ENCODE measurements at regions not wholly inside any gene's neighbourhood (a gene's known extent, or its start where the extent isn't known, plus 50 kb on each side); places are given as distances from the start of the nearest gene placed in this dataset.

DNA sequence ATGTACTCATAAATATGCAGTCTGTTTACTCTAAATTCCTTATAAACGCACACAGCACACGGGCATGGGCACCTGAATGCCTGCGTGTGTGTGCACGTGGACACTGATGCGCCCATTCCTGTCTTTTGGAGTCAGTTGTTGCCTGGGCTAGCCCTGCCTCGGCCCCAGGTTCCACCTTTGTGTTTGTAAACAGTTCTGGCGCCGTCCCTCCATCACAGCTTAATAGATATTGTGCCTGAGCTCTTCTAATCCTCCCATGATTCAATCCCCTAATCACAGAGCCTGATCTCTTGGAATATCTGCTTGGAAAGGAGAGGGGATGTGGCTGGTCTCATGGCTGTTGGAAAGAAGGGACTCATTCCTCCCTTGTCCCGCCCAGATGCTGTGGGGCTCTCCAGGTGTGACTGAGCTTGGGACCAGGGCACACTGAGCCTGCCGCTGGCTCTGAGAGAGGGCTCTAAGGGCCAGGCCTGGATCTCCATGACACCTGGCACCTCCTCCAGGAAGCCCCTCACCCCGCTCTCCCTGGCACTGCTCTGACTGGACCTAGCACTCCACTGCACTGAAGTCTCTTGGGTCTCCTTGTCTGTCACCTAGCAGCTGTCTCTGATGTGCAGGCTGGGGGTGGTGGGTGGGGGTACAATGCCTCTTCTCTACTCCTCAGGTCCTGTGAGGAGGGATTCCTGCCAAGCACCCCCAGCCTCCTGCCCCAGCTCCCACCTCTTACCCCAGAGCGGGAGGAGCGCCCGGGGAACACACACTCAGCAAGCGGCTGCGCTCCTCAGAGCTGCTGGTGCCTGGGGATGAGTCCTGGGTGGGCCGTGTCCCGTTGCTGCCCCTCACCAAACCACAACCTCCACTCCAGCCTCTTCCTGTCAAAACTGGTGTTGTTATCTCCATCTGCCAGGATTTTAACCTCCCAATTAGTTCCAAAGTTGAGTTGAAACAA lies 181.3 kb downstream of the INHBB start:
- DNase-seq (ENCODE audit: extremely low read depth, low read depth, low spot score), result no peak

- no peak for DNase-seq (ENCODE audit: extremely low read depth, low read depth, low spot score)
Observed at GRCh38 chr2:120528051-120528692, 182.2 kb downstream of the INHBB start.

GRCh38 chr2:120528693-120529076 lies 182.7 kb downstream of the INHBB start:
- DNase-seq (ENCODE audit: extremely low read depth, low read depth, low spot score), result no peak

DNA sequence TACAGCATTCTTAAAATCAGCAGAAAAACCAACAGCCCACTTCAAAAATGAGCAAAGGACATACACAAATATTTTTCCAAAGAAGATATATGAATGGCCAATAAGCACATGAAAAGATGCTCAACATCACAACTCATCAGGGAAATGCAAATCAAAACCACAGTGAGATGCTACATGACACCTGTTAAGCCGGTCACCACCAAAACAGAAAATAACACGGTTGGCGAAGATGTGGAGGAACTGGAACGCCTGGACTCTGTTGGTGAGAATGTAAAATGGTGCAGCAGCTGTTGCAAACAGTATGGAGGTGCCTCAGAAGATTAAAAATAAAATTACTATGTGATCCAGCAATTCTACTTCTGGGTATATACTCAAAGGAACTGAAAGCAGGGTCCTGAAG lies 184.8 kb downstream of the INHBB start:
- DNase-seq (ENCODE audit: extremely low read depth, low read depth, low spot score), result no peak

- no peak for DNase-seq (ENCODE audit: extremely low read depth, low read depth, low spot score)
Observed at GRCh38 chr2:120531365-120531764, 185.4 kb downstream of the INHBB start.

- DNase-seq (ENCODE audit: extremely low read depth, low read depth, low spot score), result no peak
Observed at GRCh38 chr2:120531863-120532600, 186.1 kb downstream of the INHBB start.

GRCh38 chr2:120533625-120534024 lies 187.7 kb downstream of the INHBB start:
- no peak for DNase-seq (ENCODE audit: extremely low read depth, low read depth, low spot score)

- DNase-seq (ENCODE audit: extremely low read depth, low read depth, low spot score), result no peak
Observed at GRCh38 chr2:120534457-120534856, 188.5 kb downstream of the INHBB start.

- no peak for DNase-seq (ENCODE audit: extremely low read depth, low read depth, low spot score)
Observed at GRCh38 chr2:120535081-120535480, 189.1 kb downstream of the INHBB start.

DNA sequence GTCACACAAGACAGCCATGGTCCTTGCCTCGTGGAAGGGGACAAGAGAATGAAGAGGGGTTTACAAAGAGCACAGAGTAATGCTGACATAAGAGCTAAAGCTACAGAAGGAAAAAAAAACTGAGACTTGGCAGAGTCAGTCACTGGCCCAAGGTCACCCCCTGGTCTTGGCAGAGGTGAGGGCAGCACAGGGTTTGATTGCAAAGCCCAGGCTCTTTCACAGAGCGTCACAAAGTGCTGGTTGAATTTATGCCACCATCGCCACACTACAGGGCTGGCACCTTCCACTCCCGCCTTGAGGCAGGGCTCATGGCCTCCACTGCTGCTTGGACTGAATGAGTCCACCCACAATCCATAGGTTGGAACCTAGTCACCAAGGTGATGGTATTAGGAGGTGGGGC lies 190.2 kb downstream of the INHBB start:
- DNase-seq (ENCODE audit: extremely low read depth, low read depth, low spot score), result no peak

GRCh38 chr2:120538691-120539423 lies 192.9 kb downstream of the INHBB start:
- no peak for DNase-seq (ENCODE audit: extremely low read depth, low read depth, low spot score)

GRCh38 chr2:120539424-120539936 lies 193.5 kb downstream of the INHBB start:
- no peak for DNase-seq (ENCODE audit: extremely low read depth, low read depth, low spot score)

GRCh38 chr2:120539937-120540718 lies 194.2 kb downstream of the INHBB start:
- no peak for DNase-seq (ENCODE audit: extremely low read depth, low read depth, low spot score)

- DNase-seq (ENCODE audit: extremely low read depth, low read depth, low spot score), result no peak
Observed at GRCh38 chr2:120540719-120541552, 194.7 kb upstream of the GLI2 start.

DNA sequence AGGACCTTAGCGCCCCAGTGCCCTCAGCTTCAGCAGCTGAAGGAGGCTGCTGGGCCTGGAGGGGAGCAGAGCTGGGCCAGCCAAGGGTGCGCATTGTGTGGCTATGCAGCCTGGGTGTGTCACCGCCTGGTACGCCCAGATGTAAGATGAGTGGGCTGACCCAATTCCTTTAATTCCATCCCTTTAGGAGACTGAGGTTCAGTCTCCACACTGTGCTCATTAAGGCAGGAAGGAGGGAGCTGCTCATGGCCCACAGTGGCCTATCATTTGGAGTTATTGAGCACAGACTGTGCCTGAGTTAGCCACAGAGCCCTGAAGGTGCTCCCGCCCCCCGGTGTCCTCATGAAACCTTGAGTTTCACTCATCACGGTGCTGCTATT lies 194.1 kb upstream of the GLI2 start:
- no peak for DNase-seq (ENCODE audit: extremely low read depth, low read depth, low spot score)

DNA sequence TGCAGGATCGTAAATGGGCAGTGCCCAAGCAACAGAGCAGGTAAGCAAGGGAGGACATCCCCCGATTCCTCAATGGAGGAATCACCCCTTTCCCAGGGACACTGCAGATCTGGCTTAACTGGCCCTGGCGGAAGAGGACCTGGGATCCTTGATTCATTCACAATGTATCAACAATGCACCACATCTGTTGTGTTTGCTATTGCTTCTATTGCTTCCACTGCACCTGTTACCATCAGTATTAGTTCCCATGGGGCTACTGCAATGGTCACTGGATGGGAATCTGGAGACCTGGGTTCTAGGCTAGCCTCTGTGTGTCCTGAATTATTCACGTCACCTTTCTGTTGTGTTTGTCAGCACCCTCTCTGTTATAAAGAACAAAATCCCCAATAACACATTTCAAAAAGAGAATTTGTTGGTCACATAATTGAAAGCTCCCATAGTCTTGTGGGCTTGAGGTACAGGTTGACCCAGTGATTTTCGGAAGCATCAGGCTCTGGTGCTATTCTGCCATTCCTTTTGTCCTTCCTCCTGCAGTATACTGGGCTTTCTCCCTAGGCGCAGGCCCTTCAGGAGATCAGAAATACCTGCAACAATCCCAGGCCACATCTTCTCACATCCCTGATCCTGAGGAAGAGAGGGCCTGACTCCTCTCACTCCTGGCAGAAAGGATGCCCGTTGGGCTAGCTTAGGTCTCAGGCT lies 193.5 kb upstream of the GLI2 start:
- DNase-seq (ENCODE audit: extremely low read depth, low read depth, low spot score), result no peak

DNA sequence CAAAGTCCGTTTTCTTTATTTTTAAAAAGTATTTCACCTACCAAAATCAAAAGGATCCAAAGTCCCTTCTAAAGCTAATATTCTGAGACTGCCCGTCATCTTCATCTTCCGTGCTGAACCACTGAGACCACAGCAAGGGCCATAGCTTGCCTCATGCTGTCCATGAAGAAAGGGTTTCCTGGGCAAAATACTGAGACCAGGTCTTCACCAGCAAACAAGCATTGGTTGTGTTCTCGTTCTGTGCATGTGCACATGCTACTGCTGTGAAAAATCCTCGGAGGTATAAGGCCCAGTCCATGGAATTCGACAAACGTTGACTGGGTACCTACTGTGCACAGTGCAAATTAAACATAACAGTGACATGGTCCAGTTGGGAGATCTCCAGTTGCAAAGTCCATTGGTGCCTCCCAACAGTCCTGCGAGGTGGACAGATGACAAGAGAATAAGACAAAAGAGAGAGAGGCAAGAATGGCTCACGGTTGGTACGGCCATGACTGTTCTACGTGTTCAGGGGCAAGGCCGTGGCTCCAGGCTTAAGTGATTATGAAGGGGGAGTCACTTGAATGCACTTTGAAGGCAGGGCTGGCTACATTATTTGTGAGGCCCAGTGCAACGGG lies 192.6 kb upstream of the GLI2 start:
- no peak for DNase-seq (ENCODE audit: extremely low read depth, low read depth, low spot score)

DNA sequence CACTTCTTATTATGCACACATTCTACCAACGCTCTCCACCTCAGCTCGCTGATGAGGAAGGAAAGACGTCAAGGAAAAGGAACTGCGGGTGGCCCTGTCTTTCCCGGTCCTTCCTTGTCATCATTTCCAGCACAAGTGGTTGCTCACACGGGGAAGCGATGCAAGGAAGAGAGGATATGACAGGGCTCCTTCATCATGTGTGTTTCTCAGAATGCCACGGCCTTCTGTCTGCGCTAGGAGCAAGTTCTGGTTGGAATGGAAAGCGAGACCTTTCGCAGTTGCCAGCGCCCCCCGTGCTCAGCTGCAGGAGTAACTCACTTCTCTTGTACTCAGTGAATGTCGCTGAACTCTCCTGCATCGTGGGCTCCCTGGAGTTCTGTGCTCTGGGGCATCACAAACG lies 191.8 kb upstream of the GLI2 start:
- peak; percentile 75 for DNase-seq (ENCODE audit: extremely low read depth, low read depth, low spot score)

Data from glomerular endothelial cell (primary cell).